ENCODE measurements at regions not wholly inside any gene's neighbourhood (a gene's known extent, or its start where the extent isn't known, plus 50 kb on each side); places are given as distances from the start of the nearest gene placed in this dataset.
"Not testable (repeated sequence)": the region's sequence is repeated elsewhere in the genome, so short reads cannot be mapped to it uniquely, and the experiment has no call there.

DNA sequence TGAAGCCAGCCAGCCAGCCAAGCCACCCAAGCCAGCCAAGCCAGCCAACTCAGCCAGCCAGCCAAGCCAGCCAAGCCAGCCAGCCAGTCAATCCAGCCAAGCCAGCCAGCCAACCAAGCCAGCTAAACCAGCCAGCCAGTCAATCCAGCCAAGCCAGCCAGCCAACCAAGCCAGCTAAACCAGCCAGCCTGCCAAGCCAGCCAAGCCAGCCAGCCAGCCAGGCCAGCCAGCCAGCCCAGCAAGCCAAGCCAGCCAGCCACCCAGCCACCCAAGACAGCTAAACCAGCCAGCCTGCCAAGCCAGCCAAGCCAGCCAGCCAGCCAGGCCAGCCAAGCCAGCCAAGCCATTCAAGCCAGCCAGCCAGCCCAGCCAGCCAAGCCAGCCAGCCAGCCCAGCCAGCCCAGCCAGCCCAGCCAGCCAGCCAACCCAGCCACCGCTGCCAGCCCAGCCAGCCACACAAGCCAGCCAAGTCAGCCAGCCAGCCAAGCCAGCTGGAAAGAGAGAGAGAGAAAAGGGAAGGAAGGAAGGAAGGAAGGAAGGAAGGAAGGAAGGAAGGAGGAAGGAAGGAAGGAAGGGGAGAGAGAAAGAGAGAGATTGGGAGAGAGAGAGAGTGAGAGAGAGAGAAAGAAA, 1606.8 kb downstream of the RPIA start:
- H3K27ac Mint-ChIP-seq; H3K4me1 Mint-ChIP-seq (ENCODE audit: low read depth); H3K36me3 Mint-ChIP-seq (ENCODE audit: low read depth): not testable (repeated sequence)

DNA sequence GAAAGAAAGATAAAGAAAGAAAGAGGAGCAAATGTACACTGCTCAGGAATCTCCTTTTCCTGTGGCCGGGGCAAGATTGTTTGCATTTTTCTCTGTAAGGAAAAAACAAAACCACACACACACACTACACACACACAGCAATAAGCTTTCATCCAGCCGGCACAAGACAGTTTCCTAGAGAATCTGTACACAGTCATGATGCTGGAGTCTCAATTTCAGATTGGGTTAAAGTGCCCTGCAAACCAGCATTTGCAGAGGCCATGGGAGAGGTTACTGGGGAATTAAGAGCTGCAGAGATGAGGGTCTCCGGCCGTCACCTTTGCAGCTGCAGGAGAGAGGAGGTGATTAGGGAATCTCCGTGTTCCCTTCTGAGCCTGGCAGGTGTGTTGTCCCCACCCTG, 1607.5 kb downstream of the RPIA start:
- not testable (repeated sequence) for H3K4me1 Mint-ChIP-seq (ENCODE audit: low read depth); DNase-seq (ENCODE audit: low spot score); H3K27ac Mint-ChIP-seq; H3K4me3 Mint-ChIP-seq; H3K27me3 Mint-ChIP-seq (ENCODE audit: low read depth); H3K9me3 Mint-ChIP-seq; H3K36me3 Mint-ChIP-seq (ENCODE audit: low read depth)

More for the DNA sequence above, 1606.8 kb downstream of the RPIA start:
- not testable (repeated sequence) for DNase-seq (ENCODE audit: low spot score); H3K27me3 Mint-ChIP-seq (ENCODE audit: low read depth); H3K4me3 Mint-ChIP-seq; H3K9me3 Mint-ChIP-seq

DNA sequence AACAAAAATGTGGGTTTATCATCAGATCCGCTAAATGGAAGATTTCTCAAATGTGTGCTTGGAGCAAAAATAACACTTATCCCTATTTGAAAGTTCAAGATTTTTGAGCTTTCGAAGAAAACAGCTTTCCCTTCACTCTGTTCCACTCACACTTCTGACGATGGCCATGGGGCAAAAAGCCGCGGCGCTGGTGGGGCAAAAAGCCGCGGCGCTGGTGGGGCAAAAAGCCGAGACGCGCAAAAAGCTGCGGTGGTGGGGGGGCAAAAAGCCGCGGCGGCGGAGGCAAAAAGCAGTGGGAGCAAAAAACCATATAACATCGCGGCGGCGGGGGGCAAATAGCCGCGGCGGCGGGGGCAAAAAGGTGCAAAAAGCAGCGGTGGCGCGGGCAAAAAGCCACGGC, 1631.5 kb downstream of the RPIA start:
- not testable (repeated sequence) for H3K9me3 Mint-ChIP-seq; H3K36me3 Mint-ChIP-seq (ENCODE audit: low read depth); DNase-seq (ENCODE audit: low spot score); H3K4me1 Mint-ChIP-seq (ENCODE audit: low read depth)
- Mint-ChIP-seq H3K4me3 (peak overlapping the region; percentile 77), H3K27ac (peak overlapping the region; percentile 79), H3K27me3 (ENCODE audit: low read depth) (peaks cover 15% of the 10 kb centered on the region)

DNA sequence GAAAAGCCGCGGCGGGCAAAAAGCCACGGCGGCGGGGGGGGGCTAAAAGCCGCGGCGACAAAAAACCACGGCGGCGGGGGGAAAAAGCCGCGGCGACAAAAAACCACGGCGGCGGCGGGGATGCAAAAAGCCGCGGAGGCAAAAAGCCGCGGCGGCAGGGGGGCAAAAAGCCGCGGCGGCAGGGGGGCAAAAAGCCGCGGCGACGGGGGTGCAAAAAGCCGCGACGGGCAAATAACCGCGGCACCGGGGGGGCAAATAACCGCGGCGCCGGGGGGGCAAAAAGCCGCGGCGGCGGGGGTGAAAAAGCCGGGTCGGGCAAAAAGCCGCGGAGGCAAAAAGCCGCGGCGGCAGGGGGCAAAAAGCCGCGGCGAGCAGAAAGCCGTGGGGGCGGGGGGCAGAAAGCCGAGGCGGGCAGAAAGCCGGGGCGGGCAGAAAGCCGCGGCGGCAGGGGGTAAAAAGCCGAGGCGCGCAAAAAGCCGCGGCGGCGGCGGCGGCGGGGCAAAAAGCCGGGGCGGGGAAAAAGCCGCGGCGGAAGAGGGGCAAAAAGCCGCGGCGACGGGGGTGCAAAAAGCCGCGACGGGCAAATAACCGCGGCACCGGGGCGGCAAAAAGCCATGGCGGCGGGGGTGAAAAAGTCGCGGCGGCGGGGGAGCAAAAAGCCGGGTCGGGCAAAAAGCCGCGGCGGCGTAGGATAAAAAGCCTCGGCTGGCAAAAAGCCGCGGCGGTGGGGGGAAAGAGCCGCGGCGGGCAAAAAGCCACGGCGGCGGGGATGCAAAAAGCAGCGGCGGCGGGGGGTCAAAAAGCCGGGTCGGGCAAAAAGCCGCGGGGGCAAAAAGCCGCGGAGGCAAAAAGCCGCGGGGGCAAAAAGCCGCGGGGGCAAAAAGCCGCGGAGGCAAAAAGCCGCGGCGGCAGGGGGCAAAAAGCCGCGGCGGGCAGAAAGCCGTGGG, 1632.4 kb downstream of the RPIA start:
- not testable (repeated sequence) for DNase-seq (ENCODE audit: low spot score); H3K36me3 Mint-ChIP-seq (ENCODE audit: low read depth); H3K4me1 Mint-ChIP-seq (ENCODE audit: low read depth); H3K9me3 Mint-ChIP-seq; H3K4me3 Mint-ChIP-seq; H3K27ac Mint-ChIP-seq
- H3K27me3 Mint-ChIP-seq (ENCODE audit: low read depth) = peaks cover 15% of the 10 kb centered on the region

DNA sequence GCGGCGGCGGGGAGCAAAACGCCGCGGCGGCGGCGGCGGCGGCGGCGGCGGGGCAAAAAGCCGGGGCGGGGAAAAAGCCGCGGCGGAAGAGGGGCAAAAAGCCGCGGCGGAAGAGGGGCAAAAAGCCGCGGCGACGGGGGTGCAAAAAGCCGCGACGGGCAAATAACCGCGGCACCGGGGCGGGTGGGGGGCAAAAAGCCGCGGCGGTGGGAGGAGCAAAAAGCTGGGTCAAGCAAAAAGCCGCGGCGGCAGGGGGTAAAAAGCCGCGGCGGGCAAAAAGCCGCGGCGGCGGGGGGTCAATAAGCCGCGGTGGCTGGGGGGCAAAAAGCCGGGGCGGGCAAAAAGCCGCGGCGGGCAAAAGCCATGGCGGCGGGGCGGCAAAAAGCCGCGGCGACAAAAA, 1633.2 kb downstream of the RPIA start:
- not testable (repeated sequence) for H3K4me1 Mint-ChIP-seq (ENCODE audit: low read depth); H3K36me3 Mint-ChIP-seq (ENCODE audit: low read depth); H3K9me3 Mint-ChIP-seq; H3K4me3 Mint-ChIP-seq; H3K27ac Mint-ChIP-seq; DNase-seq (ENCODE audit: low spot score)
- peaks cover 15% of the 10 kb centered on the region for H3K27me3 Mint-ChIP-seq (ENCODE audit: low read depth)

DNA sequence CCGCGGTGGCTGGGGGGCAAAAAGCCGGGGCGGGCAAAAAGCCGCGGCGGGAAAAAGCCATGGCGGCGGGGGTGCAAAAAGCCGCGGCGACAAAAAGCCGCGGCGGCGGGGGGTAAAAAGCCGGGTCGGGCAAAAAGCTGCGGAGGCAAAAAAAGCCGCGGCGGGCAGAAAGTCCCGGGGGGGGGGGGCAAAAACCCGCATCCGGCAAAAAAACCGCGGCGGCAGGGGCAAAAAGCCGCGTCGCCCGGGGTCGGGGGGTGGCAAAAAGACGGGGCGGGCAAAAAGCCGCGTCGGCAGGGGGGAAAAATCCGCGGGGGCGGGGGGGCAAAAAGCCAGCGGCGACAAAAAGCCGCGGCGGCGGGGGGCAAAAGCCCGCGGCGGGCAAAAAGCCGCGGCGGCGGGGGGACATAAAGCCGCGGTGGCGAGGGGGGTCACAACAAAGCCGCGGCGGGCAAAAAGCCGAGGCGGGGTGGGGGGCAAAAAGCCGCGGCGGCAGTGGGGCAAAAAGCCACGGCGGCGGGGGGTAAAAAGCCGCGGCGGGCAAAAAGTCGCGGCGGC, 1634.4 kb downstream of the RPIA start:
- not testable (repeated sequence) for H3K27ac Mint-ChIP-seq; DNase-seq (ENCODE audit: low spot score)
- H3K27me3 Mint-ChIP-seq (ENCODE audit: low read depth) = peaks cover 14% of the 10 kb centered on the region

DNA sequence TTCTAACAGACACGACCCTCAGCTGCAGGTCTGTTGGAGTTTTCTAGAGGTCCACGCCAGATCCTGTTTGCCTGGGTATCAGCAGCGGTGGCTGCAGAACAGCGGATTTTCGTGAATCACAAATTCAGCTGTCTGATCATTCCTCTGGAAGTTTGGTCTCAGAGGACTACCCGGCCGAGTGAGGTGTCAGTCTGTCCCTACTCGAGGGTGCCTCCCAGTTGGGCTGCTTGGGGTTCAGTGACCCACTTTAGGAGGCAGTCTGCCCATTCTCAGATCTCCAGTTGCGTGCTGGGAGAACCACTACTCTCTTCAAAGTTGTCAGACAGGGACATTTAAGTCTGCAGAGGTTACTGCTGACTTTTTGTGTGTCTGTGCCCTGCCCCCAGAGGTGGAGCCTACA, 1664.1 kb downstream of the RPIA start:
- H3K4me3 Mint-ChIP-seq; H3K27me3 Mint-ChIP-seq (ENCODE audit: low read depth); H3K9me3 Mint-ChIP-seq; H3K27ac Mint-ChIP-seq; DNase-seq (ENCODE audit: low spot score); H3K36me3 Mint-ChIP-seq (ENCODE audit: low read depth); H3K4me1 Mint-ChIP-seq (ENCODE audit: low read depth): not testable (repeated sequence)

More for the DNA sequence above, 1634.4 kb downstream of the RPIA start:
- H3K4me1 Mint-ChIP-seq (ENCODE audit: low read depth); H3K36me3 Mint-ChIP-seq (ENCODE audit: low read depth); H3K9me3 Mint-ChIP-seq; H3K4me3 Mint-ChIP-seq: not testable (repeated sequence)

DNA sequence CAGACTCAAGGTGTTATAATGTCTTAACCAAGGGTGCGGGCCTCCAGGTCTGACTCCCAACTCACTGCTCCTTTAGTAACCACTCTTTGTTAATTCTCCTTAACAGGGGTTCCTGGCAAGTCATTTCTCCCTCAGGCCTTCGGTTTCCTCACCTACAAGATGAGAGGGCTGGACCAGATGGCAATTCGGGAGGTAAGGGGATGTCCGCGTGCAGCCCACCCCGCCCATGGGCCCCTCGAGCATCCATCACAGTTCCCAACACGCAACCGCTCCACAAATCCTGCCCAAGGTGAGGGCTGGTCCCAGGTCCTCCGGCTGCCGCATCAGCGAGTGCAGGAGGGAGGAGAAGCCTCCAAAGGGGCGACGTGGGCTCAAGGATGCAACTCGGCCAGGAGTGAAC, 1667.9 kb downstream of the RPIA start:
- H3K4me3 Mint-ChIP-seq; DNase-seq (ENCODE audit: low spot score); H3K27ac Mint-ChIP-seq; H3K4me1 Mint-ChIP-seq (ENCODE audit: low read depth); H3K27me3 Mint-ChIP-seq (ENCODE audit: low read depth); H3K36me3 Mint-ChIP-seq (ENCODE audit: low read depth); H3K9me3 Mint-ChIP-seq: not testable (repeated sequence)

DNA sequence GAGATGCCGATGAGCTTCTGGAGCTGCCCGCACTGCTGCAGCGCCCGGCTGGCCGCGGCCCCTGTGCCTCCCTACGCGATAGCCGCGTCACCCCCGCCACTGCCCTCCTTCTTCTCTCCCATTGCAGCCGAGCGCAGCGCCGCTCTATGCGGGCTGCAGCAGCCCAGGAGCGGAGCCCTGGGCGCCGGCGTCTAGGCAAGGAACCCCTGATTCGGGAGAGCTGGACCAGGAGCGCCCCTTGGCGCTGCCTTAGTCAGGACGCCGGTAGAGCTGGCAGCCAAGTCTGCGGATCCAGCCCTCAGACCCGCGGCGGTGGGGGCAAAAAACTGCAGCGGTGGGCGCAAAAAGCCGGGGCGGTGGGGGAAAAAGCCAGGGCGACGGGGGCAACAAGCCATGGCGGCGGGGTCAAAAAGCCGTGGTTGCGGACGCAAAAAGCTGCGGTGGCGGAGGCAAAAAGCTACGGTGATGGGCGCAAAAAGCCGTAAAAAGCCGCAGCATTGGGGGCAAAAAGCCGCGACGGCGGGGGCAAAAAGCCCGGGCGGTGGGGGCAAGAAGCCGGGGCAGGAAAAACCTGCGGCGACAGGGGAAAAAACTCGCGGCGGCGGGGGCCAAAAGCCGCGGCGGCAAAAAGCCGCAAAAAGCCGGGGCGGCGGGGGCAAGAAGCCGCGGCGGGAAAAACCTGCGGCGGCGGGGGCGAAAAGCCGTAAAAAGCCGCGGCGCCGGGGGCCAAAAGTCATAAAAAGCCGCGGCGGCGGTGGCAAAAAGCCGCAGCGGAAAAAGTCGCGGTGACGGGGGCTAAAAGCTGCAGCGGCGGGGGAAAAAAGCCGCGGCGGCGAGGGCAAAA, 1668.6 kb downstream of the RPIA start:
- not testable (repeated sequence) for H3K27ac Mint-ChIP-seq; H3K4me1 Mint-ChIP-seq (ENCODE audit: low read depth); DNase-seq (ENCODE audit: low spot score); H3K4me3 Mint-ChIP-seq; H3K9me3 Mint-ChIP-seq; H3K27me3 Mint-ChIP-seq (ENCODE audit: low read depth); H3K36me3 Mint-ChIP-seq (ENCODE audit: low read depth)

DNA sequence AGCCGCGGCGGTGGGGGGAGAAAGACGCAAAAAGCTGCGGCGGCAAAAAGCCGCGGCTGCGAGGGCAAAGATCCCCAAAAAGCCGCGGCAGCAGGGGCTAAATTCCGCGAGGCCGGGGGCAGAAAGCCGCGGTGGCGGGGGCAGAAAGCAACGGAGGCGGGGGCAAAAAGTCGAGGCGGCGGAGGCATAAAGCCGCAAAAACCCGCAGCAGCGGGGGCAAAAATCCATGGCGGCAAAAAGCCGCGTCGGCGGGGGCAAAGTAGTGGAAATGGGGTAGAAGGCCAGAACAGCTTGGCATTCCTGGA, 1669.2 kb downstream of the RPIA start:
- H3K36me3 Mint-ChIP-seq (ENCODE audit: low read depth); H3K4me3 Mint-ChIP-seq; H3K4me1 Mint-ChIP-seq (ENCODE audit: low read depth); H3K9me3 Mint-ChIP-seq; DNase-seq (ENCODE audit: low spot score); H3K27me3 Mint-ChIP-seq (ENCODE audit: low read depth); H3K27ac Mint-ChIP-seq: not testable (repeated sequence)

All from T-helper 2 cell treated with Interferon-gamma antibody and Interleukin-4, amounts not matched to agents 5 μg/mL and 100 μg/mL, for 36 hours (primary cell).